ENCODE measurements at regions not wholly inside any gene's neighbourhood (a gene's known extent, or its start where the extent isn't known, plus 50 kb on each side); places are given as distances from the start of the nearest gene placed in this dataset.

- no peak for TF ChIP-seq EZH2 (IDR thresholded peaks at IDR 0.05; ENCODE audit: low read length)
- TF ChIP-seq, protein P1, sequence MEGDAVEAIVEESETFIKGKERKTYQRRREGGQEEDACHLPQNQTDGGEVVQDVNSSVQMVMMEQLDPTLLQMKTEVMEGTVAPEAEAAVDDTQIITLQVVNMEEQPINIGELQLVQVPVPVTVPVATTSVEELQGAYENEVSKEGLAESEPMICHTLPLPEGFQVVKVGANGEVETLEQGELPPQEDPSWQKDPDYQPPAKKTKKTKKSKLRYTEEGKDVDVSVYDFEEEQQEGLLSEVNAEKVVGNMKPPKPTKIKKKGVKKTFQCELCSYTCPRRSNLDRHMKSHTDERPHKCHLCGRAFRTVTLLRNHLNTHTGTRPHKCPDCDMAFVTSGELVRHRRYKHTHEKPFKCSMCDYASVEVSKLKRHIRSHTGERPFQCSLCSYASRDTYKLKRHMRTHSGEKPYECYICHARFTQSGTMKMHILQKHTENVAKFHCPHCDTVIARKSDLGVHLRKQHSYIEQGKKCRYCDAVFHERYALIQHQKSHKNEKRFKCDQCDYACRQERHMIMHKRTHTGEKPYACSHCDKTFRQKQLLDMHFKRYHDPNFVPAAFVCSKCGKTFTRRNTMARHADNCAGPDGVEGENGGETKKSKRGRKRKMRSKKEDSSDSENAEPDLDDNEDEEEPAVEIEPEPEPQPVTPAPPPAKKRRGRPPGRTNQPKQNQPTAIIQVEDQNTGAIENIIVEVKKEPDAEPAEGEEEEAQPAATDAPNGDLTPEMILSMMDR (optimal IDR thresholded peaks at IDR 0.05 in 1 of 3, IDR thresholded peaks at IDR 0.05 in 1 of 3, conservative IDR thresholded peaks at IDR 0.05 in 1 of 3; ENCODE audit: extremely low read depth in 1 of 3, insufficient read depth in 2 of 3, low read length in 3 of 3): no peak
These were observed 456.3 kb upstream of the ISX start for GRCh38 chr22:34609646-34610045.

All from keratinocyte (primary cell).